ENCODE measurements at regions not wholly inside any gene's neighbourhood (a gene's known extent, or its start where the extent isn't known, plus 50 kb on each side); places are given as distances from the start of the nearest gene placed in this dataset.

- POLR2A ChIA-PET, result no interaction called here
Measured at GRCh38 chr5:3027866-3028635, 276.6 kb upstream of the IRX2 start.

GRCh38 chr5:3027185-3027865, 275.8 kb upstream of the IRX2 start:
- POLR2A ChIA-PET, result no interaction called here
- Mint-ChIP-seq H3K9me3 (peaks cover 0 to 6% (median 0%) of the 10 kb centered on the region in 9 donors), H3K4me1 (no peaks in the 10 kb centered on the region), H3K4me3 (no peak overlapping the region), H3K36me3 (no peaks in the 10 kb centered on the region), H3K27ac (no peak overlapping the region), H3K27me3 (peaks cover 0 to 3% (median 0%) of the 10 kb centered on the region in 5 donors)
- no peak for DNase-seq
- no peak for ATAC-seq

More at GRCh38 chr5:3027866-3028635, 276.6 kb upstream of the IRX2 start:
- ATAC-seq, result no peak
- Mint-ChIP-seq H3K4me1 (no peaks in the 10 kb centered on the region), H3K36me3 (no peaks in the 10 kb centered on the region), H3K27ac (no peak overlapping the region), H3K27me3 (peaks cover 0 to 3% (median 0%) of the 10 kb centered on the region in 5 donors), H3K4me3 (no peak overlapping the region), H3K9me3 (peaks cover 0 to 6% (median 0%) of the 10 kb centered on the region in 9 donors)
- no peak for DNase-seq

GRCh38 chr5:3026651-3027050, 275.2 kb upstream of the IRX2 start:
- H3K4me3 Mint-ChIP-seq, result no peak overlapping the region
- peaks cover 0 to 3% (median 0%) of the 10 kb centered on the region in 5 donors for H3K27me3 Mint-ChIP-seq
- ATAC-seq (no peak), DNase-seq (no peak)
- H3K27ac Mint-ChIP-seq, result no peak overlapping the region
- H3K36me3 Mint-ChIP-seq, result no peaks in the 10 kb centered on the region
- no peaks in the 10 kb centered on the region for H3K4me1 Mint-ChIP-seq
- H3K9me3 Mint-ChIP-seq, result peaks cover 0 to 6% (median 0%) of the 10 kb centered on the region in 9 donors
- POLR2A ChIA-PET, result no interaction called here

GRCh38 chr5:3026099-3026498, 274.6 kb upstream of the IRX2 start:
- no peak overlapping the region for H3K4me3 Mint-ChIP-seq
- no peaks in the 10 kb centered on the region for H3K4me1 Mint-ChIP-seq
- H3K27me3 Mint-ChIP-seq, result peaks cover 0 to 3% (median 0%) of the 10 kb centered on the region in 5 donors
- POLR2A ChIA-PET, result no interaction called here
- peaks cover 0 to 5% (median 0%) of the 10 kb centered on the region in 9 donors for H3K9me3 Mint-ChIP-seq
- ATAC-seq (no peak), DNase-seq (no peak)
- H3K27ac Mint-ChIP-seq, result peak overlapping the region in 1 of 10 donors; percentile 83
- H3K36me3 Mint-ChIP-seq, result no peaks in the 10 kb centered on the region

GRCh38 chr5:3025392-3025791, 273.9 kb upstream of the IRX2 start:
- DNase-seq (no peak), ATAC-seq (no peak)
- Mint-ChIP-seq H3K4me1 (no peaks in the 10 kb centered on the region), H3K9me3 (peaks cover 0 to 6% (median 0%) of the 10 kb centered on the region in 9 donors), H3K27ac (no peak overlapping the region), H3K36me3 (no peaks in the 10 kb centered on the region), H3K4me3 (no peak overlapping the region), H3K27me3 (peaks cover 0 to 7% (median 1%) of the 10 kb centered on the region in 5 donors)
- POLR2A ChIA-PET, result no interaction called here

GRCh38 chr5:3024976-3025375, 273.5 kb upstream of the IRX2 start:
- H3K27ac Mint-ChIP-seq, result no peak overlapping the region
- DNase-seq (no peak), ATAC-seq (no peak)

GRCh38 chr5:3024554-3024953, 273.1 kb upstream of the IRX2 start:
- no peaks in the 10 kb centered on the region for H3K4me1 Mint-ChIP-seq
- DNase-seq, result no peak
- H3K9me3 Mint-ChIP-seq, result peaks cover 0 to 9% (median 0%) of the 10 kb centered on the region in 9 donors
- no peaks in the 10 kb centered on the region for H3K36me3 Mint-ChIP-seq
- H3K27ac Mint-ChIP-seq, result no peak overlapping the region
- peaks cover 0 to 7% (median 1%) of the 10 kb centered on the region in 5 donors for H3K27me3 Mint-ChIP-seq
- POLR2A ChIA-PET, result no interaction called here
- ATAC-seq, result no peak
- H3K4me3 Mint-ChIP-seq, result no peak overlapping the region

More at GRCh38 chr5:3024976-3025375, 273.5 kb upstream of the IRX2 start:
- H3K4me3 Mint-ChIP-seq, result no peak overlapping the region
- H3K4me1 Mint-ChIP-seq, result no peaks in the 10 kb centered on the region
- peaks cover 0 to 7% (median 1%) of the 10 kb centered on the region in 5 donors for H3K27me3 Mint-ChIP-seq
- no peaks in the 10 kb centered on the region for H3K36me3 Mint-ChIP-seq
- H3K9me3 Mint-ChIP-seq, result peaks cover 0 to 8% (median 0%) of the 10 kb centered on the region in 9 donors
- POLR2A ChIA-PET, result no interaction called here

- no peaks in the 10 kb centered on the region for H3K36me3 Mint-ChIP-seq
- no peaks in the 10 kb centered on the region for H3K4me1 Mint-ChIP-seq
- POLR2A ChIA-PET, result no interaction called here
- DNase-seq, result no peak
- no peak for ATAC-seq
- H3K4me3 Mint-ChIP-seq, result peak overlapping the region in 1 of 10 donors; percentile 1
- peak overlapping the region in 1 of 10 donors; percentile 37 for H3K27ac Mint-ChIP-seq
- H3K27me3 Mint-ChIP-seq, result peaks cover 0 to 7% (median 1%) of the 10 kb centered on the region in 5 donors
- H3K9me3 Mint-ChIP-seq, result peaks cover 0 to 9% (median 0%) of the 10 kb centered on the region in 9 donors
Measured at GRCh38 chr5:3024126-3024525, 272.6 kb upstream of the IRX2 start.

- POLR2A ChIA-PET, result no interaction called here
- Mint-ChIP-seq H3K27me3 (peaks cover 0 to 7% (median 2%) of the 10 kb centered on the region in 5 donors), H3K4me1 (no peaks in the 10 kb centered on the region), H3K9me3 (peaks cover 0 to 9% (median 1%) of the 10 kb centered on the region in 9 donors), H3K4me3 (no peak overlapping the region), H3K36me3 (no peaks in the 10 kb centered on the region), H3K27ac (peak overlapping the region in 1 of 10 donors; percentile 37)
- DNase-seq (no peak), ATAC-seq (no peak)
Measured at GRCh38 chr5:3023656-3024055, 272.2 kb upstream of the IRX2 start.

GRCh38 chr5:3022665-3023064, 271.2 kb upstream of the IRX2 start:
- Mint-ChIP-seq H3K9me3 (peaks cover 0 to 16% (median 2%) of the 10 kb centered on the region in 9 donors), H3K36me3 (no peaks in the 10 kb centered on the region), H3K4me1 (no peaks in the 10 kb centered on the region), H3K27ac (no peak overlapping the region), H3K4me3 (no peak overlapping the region), H3K27me3 (peaks cover 0 to 7% (median 0%) of the 10 kb centered on the region in 5 donors)
- DNase-seq (no peak), ATAC-seq (no peak)
- POLR2A ChIA-PET, result no interaction called here

- Mint-ChIP-seq H3K4me3 (no peak overlapping the region), H3K27ac (no peak overlapping the region), H3K27me3 (peaks cover 0 to 7% (median 0%) of the 10 kb centered on the region in 5 donors), H3K36me3 (no peaks in the 10 kb centered on the region), H3K4me1 (no peaks in the 10 kb centered on the region), H3K9me3 (peaks cover 0 to 18% (median 2%) of the 10 kb centered on the region in 9 donors)
- no peak for DNase-seq
- no peak for ATAC-seq
- POLR2A ChIA-PET, result no interaction called here
Measured at GRCh38 chr5:3020426-3020825, 268.9 kb upstream of the IRX2 start.

- peaks cover 0 to 7% (median 0%) of the 10 kb centered on the region in 5 donors for H3K27me3 Mint-ChIP-seq
- no peak overlapping the region for H3K4me3 Mint-ChIP-seq
- H3K36me3 Mint-ChIP-seq, result no peaks in the 10 kb centered on the region
- peaks cover 0 to 18% (median 2%) of the 10 kb centered on the region in 9 donors for H3K9me3 Mint-ChIP-seq
- DNase-seq, result no peak
- peak overlapping the region in 1 of 10 donors; percentile 19 for H3K27ac Mint-ChIP-seq
- POLR2A ChIA-PET, result no interaction called here
- no peak for ATAC-seq
- no peaks in the 10 kb centered on the region for H3K4me1 Mint-ChIP-seq
Measured at GRCh38 chr5:3019045-3019444, 267.6 kb upstream of the IRX2 start.

GRCh38 chr5:3011764-3012017, 260.2 kb upstream of the IRX2 start:
- Mint-ChIP-seq H3K27ac (peak overlapping the region in 1 of 10 donors; percentile 20), H3K36me3 (no peaks in the 10 kb centered on the region), H3K9me3 (peaks cover 0 to 14% (median 0%) of the 10 kb centered on the region in 9 donors), H3K4me3 (no peak overlapping the region), H3K27me3 (no peaks in the 10 kb centered on the region), H3K4me1 (no peaks in the 10 kb centered on the region)
- ATAC-seq (no peak), DNase-seq (no peak)
- POLR2A ChIA-PET, result no interaction called here

Data from naive thymus-derived CD8-positive, alpha-beta T cell (primary cell).